ENCODE measurements at regions not wholly inside any gene's neighbourhood (a gene's known extent, or its start where the extent isn't known, plus 50 kb on each side); places are given as distances from the start of the nearest gene placed in this dataset.

- Histone ChIP-seq H3K27ac (ENCODE audit: low read depth, low read length) (no peak overlapping the region), H3K9me3 (ENCODE audit: control insufficient read depth, low read length) (peaks cover 10% of the 10 kb centered on the region), H3K4me1 (ENCODE audit: control insufficient read depth, insufficient read depth, low read length) (peaks cover 18% of the 10 kb centered on the region), H3K9ac (ENCODE audit: extremely low read depth, low read length, poor library complexity, severe bottlenecking) (no peak overlapping the region), H3K27me3 (ENCODE audit: control insufficient read depth, insufficient read depth, low read length, poor library complexity, severe bottlenecking) (peaks cover 6% of the 10 kb centered on the region), H3K4me3 (ENCODE audit: low read length) (no peak overlapping the region), H3K36me3 (ENCODE audit: control insufficient read depth, insufficient read depth, low read length) (no peaks in the 10 kb centered on the region)
- TF ChIP-seq CTCF (conservative IDR thresholded peaks at IDR 0.05): no peak
- Mint-ChIP-seq H3K27ac (no peak overlapping the region), H3K36me3 (ENCODE audit: low read depth) (peaks cover 2% of the 10 kb centered on the region), H3K9me3 (peaks cover 12% of the 10 kb centered on the region), H3K27me3 (ENCODE audit: insufficient read depth) (peaks cover 10% of the 10 kb centered on the region), H3K4me1 (peaks cover 27% of the 10 kb centered on the region), H3K4me3 (no peak overlapping the region)
- DNase-seq: peak; percentile 46
- WGBS, 2 experiments (ENCODE audit: insufficient coverage in 1 of 2, insufficient read length in 1 of 2): 90 to 93% methylated on average over 3 to 15 of the region's 15 CpGs
Observed at GRCh38 chr11:126149759-126150625, 61.5 kb downstream of the RPUSD4 start.

DNA sequence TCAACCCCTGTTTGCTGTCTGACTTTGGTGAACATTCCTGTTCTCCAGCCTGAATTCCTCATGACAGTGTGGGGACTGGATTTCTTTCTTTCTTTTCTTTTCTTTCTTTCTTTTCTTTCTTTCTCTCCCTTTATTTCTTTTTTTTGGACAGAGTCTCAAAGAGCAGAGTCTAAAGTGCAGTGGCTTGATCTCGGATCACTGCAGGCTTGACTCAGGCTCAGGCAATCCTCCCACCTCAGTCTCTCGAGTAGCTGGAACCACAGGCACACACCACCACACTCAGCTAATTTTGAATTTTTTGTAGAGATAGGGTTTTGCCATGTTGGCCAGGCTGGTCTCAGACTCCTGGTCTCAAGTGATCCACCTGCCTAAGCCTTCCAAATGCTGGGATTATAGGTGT, 63.1 kb downstream of the RPUSD4 start:
- Mint-ChIP-seq H3K27me3 (ENCODE audit: insufficient read depth) (peaks cover 10% of the 10 kb centered on the region), H3K27ac (no peak overlapping the region), H3K4me1 (peaks cover 22% of the 10 kb centered on the region), H3K4me3 (no peak overlapping the region), H3K9me3 (peaks cover 12% of the 10 kb centered on the region), H3K36me3 (ENCODE audit: low read depth) (peaks cover 2% of the 10 kb centered on the region)
- no peak for TF ChIP-seq CTCF (conservative IDR thresholded peaks at IDR 0.05)
- 83 to 100% methylated on average over 1 to 2 of the region's 2 CpGs for WGBS, 2 experiments (ENCODE audit: insufficient coverage in 1 of 2, insufficient read length in 1 of 2)
- Histone ChIP-seq H3K27me3 (ENCODE audit: control insufficient read depth, insufficient read depth, low read length, poor library complexity, severe bottlenecking) (no peaks in the 10 kb centered on the region), H3K9me3 (ENCODE audit: control insufficient read depth, low read length) (peaks cover 10% of the 10 kb centered on the region), H3K4me1 (ENCODE audit: control insufficient read depth, insufficient read depth, low read length) (peaks cover 18% of the 10 kb centered on the region), H3K4me3 (ENCODE audit: low read length) (no peak overlapping the region), H3K9ac (ENCODE audit: extremely low read depth, low read length, poor library complexity, severe bottlenecking) (no peak overlapping the region), H3K36me3 (ENCODE audit: control insufficient read depth, insufficient read depth, low read length) (no peaks in the 10 kb centered on the region), H3K27ac (ENCODE audit: low read depth, low read length) (peak overlapping the region; percentile 71)
- no peak for DNase-seq

DNA sequence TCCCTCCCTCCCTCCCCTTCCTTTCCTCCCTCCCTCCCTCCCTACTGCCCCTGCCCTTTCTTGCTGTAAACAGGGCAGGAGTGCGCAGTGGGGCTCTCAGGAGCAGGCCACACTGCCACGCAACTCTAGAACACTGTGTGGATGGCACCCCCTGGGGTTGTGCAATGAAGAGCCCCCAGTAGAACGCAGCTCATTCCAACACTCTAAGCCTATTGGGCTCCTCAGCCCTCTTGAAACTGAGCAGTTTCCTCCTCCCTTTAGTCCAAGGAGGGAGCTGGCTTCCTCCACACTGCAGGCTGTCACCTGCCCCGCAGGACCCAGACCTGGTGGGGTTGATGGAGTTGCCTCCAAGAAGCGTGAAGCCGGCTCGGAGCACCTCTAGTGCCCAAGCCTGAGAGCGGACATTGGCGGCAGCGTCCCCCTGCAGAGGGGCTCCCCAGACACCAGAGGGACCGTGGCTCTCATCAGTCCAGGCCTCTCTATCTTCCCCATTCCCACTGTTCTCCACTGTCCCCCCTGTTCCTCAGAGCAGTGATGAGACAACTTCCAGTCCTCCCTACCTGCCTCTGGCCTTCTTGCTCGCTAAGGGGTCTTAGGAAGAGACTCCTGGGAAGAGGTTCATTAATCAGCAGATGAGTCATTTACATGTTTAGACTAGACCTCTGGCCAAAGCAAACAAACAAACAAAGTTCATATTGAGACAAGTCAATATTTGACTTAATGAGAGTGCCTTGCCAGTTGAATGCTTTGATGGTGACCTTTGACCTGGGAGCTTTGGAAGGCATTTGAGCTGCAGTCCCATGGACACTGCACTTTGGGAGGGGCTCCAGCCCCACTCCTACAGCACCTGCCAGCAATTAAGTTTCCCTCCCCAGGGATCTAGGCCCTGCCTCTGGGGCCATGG, 64.0 kb downstream of the RPUSD4 start:
- Mint-ChIP-seq H3K27me3 (ENCODE audit: insufficient read depth) (peaks cover 10% of the 10 kb centered on the region), H3K4me1 (peaks cover 22% of the 10 kb centered on the region), H3K9me3 (peaks cover 10% of the 10 kb centered on the region), H3K36me3 (ENCODE audit: low read depth) (peaks cover 2% of the 10 kb centered on the region), H3K4me3 (peak overlapping the region; percentile 6), H3K27ac (no peak overlapping the region)
- H3K36me3 ChIP-seq (ENCODE audit: control insufficient read depth, insufficient read depth, low read length): no peaks in the 10 kb centered on the region
- H3K27ac ChIP-seq (ENCODE audit: low read depth, low read length): peak overlapping the region; percentile 71
- DNase-seq: peak; percentile 81
- WGBS, 2 experiments (ENCODE audit: insufficient coverage in 1 of 2, insufficient read length in 1 of 2): 21 to 74% methylated on average over 3 to 12 of the region's 12 CpGs
- peak; percentile 34 for TF ChIP-seq CTCF (conservative IDR thresholded peaks at IDR 0.05)
- no peaks in the 10 kb centered on the region for H3K27me3 ChIP-seq (ENCODE audit: control insufficient read depth, insufficient read depth, low read length, poor library complexity, severe bottlenecking)
- H3K4me1 ChIP-seq (ENCODE audit: control insufficient read depth, insufficient read depth, low read length): peaks cover 18% of the 10 kb centered on the region
- no peak overlapping the region for H3K4me3 ChIP-seq (ENCODE audit: low read length)
- peaks cover 8% of the 10 kb centered on the region for H3K9me3 ChIP-seq (ENCODE audit: control insufficient read depth, low read length)
- no peak overlapping the region for H3K9ac ChIP-seq (ENCODE audit: extremely low read depth, low read length, poor library complexity, severe bottlenecking)
